IPS-20b (cell line): ENCODE measurements at regions not wholly inside any gene's neighbourhood (a gene's known extent, or its start where the extent isn't known, plus 50 kb on each side); places are given as distances from the start of the nearest gene placed in this dataset.

ENCODE experiments used
- H3K27ac ChIP-seq: one replicate; pipeline ENCODE4 v1.5.1; 2013; ENCODE audit warnings: low read length
- H3K27me3 ChIP-seq: 2 replicates; pipeline ENCODE4 v1.6.1; 2013; ENCODE audit warnings: mild to moderate bottlenecking, low read length, inconsistent platforms; ENCODE audit not compliant: insufficient read depth
- H3K36me3 ChIP-seq: 2 replicates; pipeline ENCODE4 v1.6.1; 2013; ENCODE audit warnings: low read depth, mild to moderate bottlenecking, inconsistent platforms, low read length, moderate library complexity; ENCODE audit not compliant: insufficient read depth
- H3K4me1 ChIP-seq: 2 replicates; pipeline ENCODE4 v1.6.1; 2013; ENCODE audit warnings: mild to moderate bottlenecking, control low read depth, inconsistent platforms, low read length, moderate library complexity; ENCODE audit not compliant: insufficient read depth
- H3K4me3 ChIP-seq: 2 replicates; pipeline ENCODE4 v1.5.1; 2013; ENCODE audit warnings: mild to moderate bottlenecking, low read length, inconsistent platforms
- H3K9ac ChIP-seq: 2 replicates; pipeline ENCODE4 v1.6.1; 2013; ENCODE audit warnings: low read depth, mild to moderate bottlenecking, inconsistent platforms, low read length, moderate library complexity
- H3K9me3 ChIP-seq: 2 replicates; pipeline ENCODE4 v1.6.1; 2013; ENCODE audit warnings: mild to moderate bottlenecking, low read depth, low read length, inconsistent platforms; ENCODE audit not compliant: insufficient read depth

- Histone ChIP-seq H3K9me3 (no peaks in the 10 kb centered on the region), H3K4me3 (no peak overlapping the region), H3K4me1 (no peaks in the 10 kb centered on the region), H3K9ac (no peak overlapping the region), H3K27ac (no peak overlapping the region), H3K27me3 (no peaks in the 10 kb centered on the region), H3K36me3 (no peaks in the 10 kb centered on the region)
These were observed 118.1 kb upstream of the GADD45A start for GRCh38 chr1:67566803-67567377.

- Histone ChIP-seq H3K27ac (no peak overlapping the region), H3K4me1 (no peaks in the 10 kb centered on the region), H3K9ac (no peak overlapping the region), H3K9me3 (no peaks in the 10 kb centered on the region), H3K4me3 (no peak overlapping the region), H3K27me3 (no peaks in the 10 kb centered on the region), H3K36me3 (no peaks in the 10 kb centered on the region)
These were observed 114.4 kb upstream of the GADD45A start for GRCh38 chr1:67570486-67571143.

DNA sequence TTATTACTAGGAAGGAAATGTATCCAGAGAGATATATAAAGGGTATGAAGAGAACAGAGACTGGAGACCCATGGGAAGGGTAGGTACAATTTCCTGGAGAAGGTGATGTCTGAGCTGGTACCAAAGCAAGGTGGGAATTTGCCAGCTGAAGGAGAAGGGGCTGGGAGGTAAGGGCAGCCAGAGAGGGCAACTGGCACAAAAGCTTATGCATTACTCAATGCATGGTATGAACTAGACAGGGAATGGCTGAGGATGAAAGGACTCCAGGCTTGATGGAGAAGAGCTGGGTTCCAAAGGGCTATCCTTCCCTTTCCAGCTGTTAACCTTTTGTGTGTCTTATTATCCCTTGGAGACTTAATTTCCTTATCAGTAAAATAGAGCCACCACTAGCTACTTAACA lies 113.6 kb upstream of the GADD45A start:
- Histone ChIP-seq H3K9me3 (no peaks in the 10 kb centered on the region), H3K27me3 (no peaks in the 10 kb centered on the region), H3K9ac (no peak overlapping the region), H3K36me3 (no peaks in the 10 kb centered on the region), H3K4me3 (no peak overlapping the region), H3K4me1 (no peaks in the 10 kb centered on the region), H3K27ac (no peak overlapping the region)

DNA sequence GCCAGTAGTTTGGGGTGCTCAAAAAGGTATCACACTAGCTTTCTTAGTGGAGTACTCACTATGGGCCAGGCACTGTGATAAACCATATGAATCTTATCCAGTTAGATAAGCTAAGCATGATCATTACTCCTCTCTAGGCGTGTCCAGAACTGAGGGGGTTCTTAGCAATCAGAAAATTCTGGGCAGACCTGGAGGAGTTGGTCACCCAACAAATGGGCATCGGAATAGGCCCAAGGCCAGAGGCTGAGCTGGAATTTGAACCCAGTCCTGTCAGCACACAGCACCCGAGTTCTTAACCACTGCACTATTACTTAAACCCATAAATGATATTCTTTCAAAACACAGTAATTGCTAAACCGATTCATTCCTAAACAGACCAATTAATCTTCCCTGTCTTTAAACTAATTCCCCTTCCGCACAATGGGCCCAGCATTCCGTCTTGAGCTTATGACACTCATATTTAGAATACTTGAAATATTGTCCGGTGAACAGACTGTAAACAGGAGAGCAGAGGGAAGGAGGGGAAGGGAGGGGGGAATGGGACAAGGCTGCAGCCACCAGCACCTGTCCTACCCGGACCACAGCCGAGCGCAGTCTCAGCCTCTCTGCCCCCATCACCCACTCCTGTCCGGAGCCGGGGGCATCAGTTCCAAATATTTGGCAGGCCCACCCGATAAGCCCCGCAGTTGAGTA lies 113.0 kb upstream of the GADD45A start:
- H3K4me1 ChIP-seq: no peaks in the 10 kb centered on the region
- no peaks in the 10 kb centered on the region for H3K36me3 ChIP-seq
- H3K9me3 ChIP-seq: no peaks in the 10 kb centered on the region
- no peak overlapping the region for H3K4me3 ChIP-seq
- H3K9ac ChIP-seq: no peak overlapping the region
- H3K27ac ChIP-seq: no peak overlapping the region
- no peaks in the 10 kb centered on the region for H3K27me3 ChIP-seq

DNA sequence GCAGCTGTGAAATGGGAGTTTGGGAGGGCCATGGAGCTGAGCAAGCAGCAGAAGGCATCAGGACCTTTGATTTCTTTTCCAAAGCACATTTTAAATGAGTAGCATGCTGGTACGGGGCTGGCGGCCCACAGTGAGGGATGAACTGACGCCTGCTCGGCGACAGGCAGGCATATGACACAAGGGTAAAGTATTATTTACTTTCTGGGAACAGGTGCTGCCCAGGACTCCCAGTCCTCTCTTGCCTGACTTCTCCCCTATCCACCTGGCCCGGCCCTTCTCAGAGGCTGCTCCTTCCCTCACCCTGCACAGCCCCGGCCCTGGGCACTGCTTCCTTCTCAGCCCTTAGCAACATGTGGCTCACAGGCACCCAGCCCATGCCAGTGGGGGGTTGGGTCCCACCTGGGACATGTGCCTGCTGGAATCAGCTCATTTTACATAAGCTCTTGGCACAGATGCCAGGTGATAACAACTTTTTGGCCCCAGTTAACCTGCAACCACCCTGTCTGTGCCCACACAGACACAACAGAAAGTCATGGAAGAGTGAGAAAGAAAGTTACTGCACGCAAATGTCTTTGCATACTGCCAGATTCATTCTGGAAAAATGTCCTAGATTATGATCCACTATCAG lies 112.3 kb upstream of the GADD45A start:
- H3K27ac ChIP-seq: no peak overlapping the region
- no peaks in the 10 kb centered on the region for H3K4me1 ChIP-seq
- no peaks in the 10 kb centered on the region for H3K36me3 ChIP-seq

DNA sequence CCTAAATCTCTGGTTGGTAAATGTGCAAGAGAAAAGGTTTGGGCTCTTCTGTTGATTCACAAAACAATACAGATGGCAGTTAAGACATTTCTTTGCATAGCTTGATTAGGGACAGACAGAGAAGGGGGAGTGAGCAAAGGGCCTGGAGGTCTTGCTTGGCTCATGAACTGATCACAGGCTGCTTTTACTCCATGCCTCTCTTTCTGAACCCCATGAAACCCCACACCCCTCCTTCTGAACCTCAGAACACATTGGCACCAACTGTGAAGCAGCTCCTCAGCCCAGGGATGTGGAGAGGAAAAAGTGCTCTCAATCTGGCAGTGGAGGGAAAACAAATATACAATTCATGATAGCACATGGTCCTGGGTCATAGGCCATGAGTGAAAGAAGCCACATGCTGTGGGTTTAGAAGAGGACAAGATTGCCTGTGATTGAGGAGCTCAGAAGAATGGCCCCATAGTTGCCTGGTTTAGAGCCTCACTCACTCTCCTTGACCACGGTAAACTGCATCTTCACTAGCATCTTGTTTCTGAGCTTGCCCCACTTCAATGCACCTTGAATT lies 111.6 kb upstream of the GADD45A start:
- H3K27me3 ChIP-seq: no peaks in the 10 kb centered on the region
- no peak overlapping the region for H3K9ac ChIP-seq
- H3K27ac ChIP-seq: no peak overlapping the region
- H3K4me3 ChIP-seq: no peak overlapping the region
- no peaks in the 10 kb centered on the region for H3K9me3 ChIP-seq
- H3K4me1 ChIP-seq: no peaks in the 10 kb centered on the region
- no peaks in the 10 kb centered on the region for H3K36me3 ChIP-seq

More for the DNA sequence above, 112.3 kb upstream of the GADD45A start:
- Histone ChIP-seq H3K9ac (no peak overlapping the region), H3K9me3 (no peaks in the 10 kb centered on the region), H3K27me3 (no peaks in the 10 kb centered on the region), H3K4me3 (no peak overlapping the region)

DNA sequence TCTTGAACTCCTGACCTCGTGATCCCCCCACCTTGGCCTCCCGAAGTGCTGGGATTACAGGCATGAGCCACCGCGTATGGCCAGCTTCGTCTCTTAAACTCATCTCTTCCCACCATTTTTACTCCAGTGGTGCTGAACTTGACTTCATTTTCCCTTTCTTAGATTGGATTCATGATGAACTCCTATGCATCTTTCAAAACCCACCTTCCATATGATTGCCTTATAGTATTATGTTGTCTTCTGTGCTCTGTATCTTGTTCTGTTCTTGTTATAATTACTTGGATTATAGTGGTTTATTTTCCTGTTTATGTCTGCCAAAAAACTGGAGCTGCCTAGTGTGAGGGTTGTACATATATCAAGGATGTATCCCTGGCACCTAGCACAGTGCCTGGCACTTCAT lies 110.8 kb upstream of the GADD45A start:
- Histone ChIP-seq H3K4me3 (no peak overlapping the region), H3K9ac (no peak overlapping the region), H3K27me3 (no peaks in the 10 kb centered on the region), H3K9me3 (no peaks in the 10 kb centered on the region), H3K4me1 (no peaks in the 10 kb centered on the region), H3K27ac (no peak overlapping the region), H3K36me3 (no peaks in the 10 kb centered on the region)

DNA sequence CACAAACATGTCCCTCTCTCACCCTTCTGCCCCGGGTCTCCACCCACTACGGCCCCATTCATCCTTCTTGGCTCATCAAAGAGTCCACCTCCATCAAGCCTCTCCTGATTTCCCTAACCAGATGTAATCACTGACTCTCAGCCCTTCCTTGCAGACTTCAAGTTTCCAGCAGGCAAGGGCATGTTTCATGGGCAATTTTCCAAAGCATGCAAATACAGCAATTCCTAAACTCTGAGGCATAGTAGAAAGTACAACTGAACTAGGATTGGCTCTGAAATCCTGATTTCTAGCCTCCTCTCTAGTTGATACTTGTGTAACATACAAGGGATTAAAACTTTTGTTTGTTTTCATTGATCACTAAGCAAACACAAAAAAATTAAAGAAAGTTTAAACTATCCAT lies 109.1 kb upstream of the GADD45A start:
- no peaks in the 10 kb centered on the region for H3K27me3 ChIP-seq
- no peaks in the 10 kb centered on the region for H3K4me1 ChIP-seq
- H3K27ac ChIP-seq: no peak overlapping the region
- no peaks in the 10 kb centered on the region for H3K36me3 ChIP-seq
- H3K4me3 ChIP-seq: no peak overlapping the region
- no peaks in the 10 kb centered on the region for H3K9me3 ChIP-seq
- no peak overlapping the region for H3K9ac ChIP-seq

DNA sequence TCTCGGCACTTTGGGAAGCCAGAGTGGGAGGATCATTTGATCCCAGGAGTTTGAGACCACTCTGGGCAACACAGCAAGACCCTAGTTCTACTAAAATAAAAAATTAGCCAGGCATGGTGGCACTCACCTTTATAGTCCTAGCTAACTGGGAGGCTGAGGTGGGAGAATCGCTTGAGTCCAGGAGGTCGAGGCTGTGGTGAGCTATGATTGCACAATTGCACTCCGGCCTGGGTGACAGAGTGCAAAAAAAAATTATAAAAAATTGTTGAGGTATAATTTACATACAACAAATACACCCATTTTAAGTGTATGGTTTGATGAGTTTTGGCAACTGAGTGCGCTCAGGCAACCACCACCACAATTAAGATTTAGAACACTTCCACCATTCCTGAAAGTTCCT lies 108.5 kb upstream of the GADD45A start:
- Histone ChIP-seq H3K4me1 (no peaks in the 10 kb centered on the region), H3K9ac (no peak overlapping the region), H3K4me3 (no peak overlapping the region), H3K27ac (no peak overlapping the region), H3K36me3 (no peaks in the 10 kb centered on the region), H3K27me3 (no peaks in the 10 kb centered on the region), H3K9me3 (no peaks in the 10 kb centered on the region)

- no peak overlapping the region for H3K27ac ChIP-seq
- no peaks in the 10 kb centered on the region for H3K27me3 ChIP-seq
- no peaks in the 10 kb centered on the region for H3K36me3 ChIP-seq
- no peaks in the 10 kb centered on the region for H3K4me1 ChIP-seq
- no peak overlapping the region for H3K9ac ChIP-seq
- no peak overlapping the region for H3K4me3 ChIP-seq
- H3K9me3 ChIP-seq: no peaks in the 10 kb centered on the region
These were observed 107.4 kb upstream of the GADD45A start for GRCh38 chr1:67577646-67578045.

GRCh38 chr1:67578397-67579020 lies 106.5 kb upstream of the GADD45A start:
- no peaks in the 10 kb centered on the region for H3K27me3 ChIP-seq
- no peak overlapping the region for H3K27ac ChIP-seq
- H3K36me3 ChIP-seq: no peaks in the 10 kb centered on the region
- no peaks in the 10 kb centered on the region for H3K4me1 ChIP-seq
- no peaks in the 10 kb centered on the region for H3K9me3 ChIP-seq
- H3K4me3 ChIP-seq: no peak overlapping the region
- no peak overlapping the region for H3K9ac ChIP-seq
